AG04449 (cell line): ENCODE measurements at regions not wholly inside any gene's neighbourhood (a gene's known extent, or its start where the extent isn't known, plus 50 kb on each side); places are given as distances from the start of the nearest gene placed in this dataset.
A peak's percentile ranks its signal among the peaks of the same experiment; 100 is the strongest.

ENCODE experiments used
- CTCF ChIA-PET: fragments of 350-600 bp; formaldehyde crosslinking; extraction: SDS; loops from one replicate; lab custom pipeline; 2021; ENCODE audit warnings: antibody characterized with exemption; lab: Yijun Ruan, JAX
- POLR2A ChIA-PET: fragments of 400-600, 350-600 bp; formaldehyde crosslinking; extraction: SDS; loops from one replicate; lab custom pipeline; 2020; ENCODE audit warnings: antibody characterized with exemption, inconsistent platforms; lab: Yijun Ruan, JAX
- DNase-seq: peaks from one replicate; pipeline ENCODE4 v3.0.0-alpha.2; 2010; ENCODE audit warnings: low read depth, low spot score
- H3K4me3 ChIP-seq: 2 replicates; pipeline ENCODE4 v1.5.1; 2011; ENCODE audit warnings: low read depth, mild to moderate bottlenecking, control low read depth, low read length
- TF ChIP-seq, protein P1 (sequence below): IDR thresholded peaks from one replicate; pipeline ENCODE4 v1.5.1; 2011; ENCODE audit warnings: mild to moderate bottlenecking, moderate library complexity, low read length, control low read depth, inconsistent platforms; ENCODE audit not compliant: insufficient read depth; ENCODE audit errors: missing control alignments

- H3K4me3 ChIP-seq = no peak overlapping the region
- POLR2A ChIA-PET = interaction anchor here (1.0 kb wide), 1 partner anchor 48 kb away, joined by 3 read pairs; no protein-coding TSS in a partner anchor
- TF ChIP-seq, protein P1, sequence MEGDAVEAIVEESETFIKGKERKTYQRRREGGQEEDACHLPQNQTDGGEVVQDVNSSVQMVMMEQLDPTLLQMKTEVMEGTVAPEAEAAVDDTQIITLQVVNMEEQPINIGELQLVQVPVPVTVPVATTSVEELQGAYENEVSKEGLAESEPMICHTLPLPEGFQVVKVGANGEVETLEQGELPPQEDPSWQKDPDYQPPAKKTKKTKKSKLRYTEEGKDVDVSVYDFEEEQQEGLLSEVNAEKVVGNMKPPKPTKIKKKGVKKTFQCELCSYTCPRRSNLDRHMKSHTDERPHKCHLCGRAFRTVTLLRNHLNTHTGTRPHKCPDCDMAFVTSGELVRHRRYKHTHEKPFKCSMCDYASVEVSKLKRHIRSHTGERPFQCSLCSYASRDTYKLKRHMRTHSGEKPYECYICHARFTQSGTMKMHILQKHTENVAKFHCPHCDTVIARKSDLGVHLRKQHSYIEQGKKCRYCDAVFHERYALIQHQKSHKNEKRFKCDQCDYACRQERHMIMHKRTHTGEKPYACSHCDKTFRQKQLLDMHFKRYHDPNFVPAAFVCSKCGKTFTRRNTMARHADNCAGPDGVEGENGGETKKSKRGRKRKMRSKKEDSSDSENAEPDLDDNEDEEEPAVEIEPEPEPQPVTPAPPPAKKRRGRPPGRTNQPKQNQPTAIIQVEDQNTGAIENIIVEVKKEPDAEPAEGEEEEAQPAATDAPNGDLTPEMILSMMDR = no peak
- CTCF ChIA-PET = no interaction called here
- no peak for DNase-seq
Observed at GRCh38 chr1:29640428-29640785, 404.1 kb downstream of the PTPRU start.

DNA sequence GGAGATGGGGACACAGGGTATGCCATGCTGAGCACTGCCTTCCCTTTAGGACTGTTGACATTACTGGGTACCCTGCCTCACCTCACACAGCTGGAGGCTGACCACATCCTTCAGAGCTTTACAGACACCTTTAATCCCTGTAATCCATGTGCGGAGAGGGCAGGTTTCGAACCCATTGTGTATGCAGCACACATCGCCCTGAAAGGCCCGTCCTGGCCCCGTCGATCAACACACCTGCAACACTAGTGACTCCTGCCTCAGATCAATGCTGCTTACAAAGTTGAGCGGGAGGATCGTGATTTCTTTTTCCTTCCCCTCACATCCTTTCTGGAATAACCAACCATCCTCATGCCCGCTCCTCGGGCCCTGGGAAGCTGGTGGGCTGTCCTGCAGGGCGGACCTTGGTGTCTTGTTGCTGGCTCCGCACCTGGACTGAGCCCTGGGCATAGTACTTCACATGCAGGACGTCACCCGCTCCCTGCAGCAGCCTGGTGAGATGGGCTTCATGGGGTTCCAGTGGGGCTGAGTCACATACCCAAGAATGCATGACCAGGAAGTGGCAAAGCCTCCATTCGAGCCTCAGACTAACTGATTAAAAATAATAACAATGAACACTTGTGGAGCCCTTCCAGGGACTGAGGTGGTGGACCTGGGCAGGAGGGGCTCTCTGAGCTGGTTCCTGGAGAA is 403.6 kb downstream of the PTPRU start:
- TF ChIP-seq, protein P1 = no peak
- CTCF ChIA-PET = no interaction called here
- no peak overlapping the region for H3K4me3 ChIP-seq
- DNase-seq = peak; percentile 36
- POLR2A ChIA-PET = interaction anchor here (1.0 kb wide), 1 partner anchor 49 kb away, joined by 3 read pairs; no protein-coding TSS in a partner anchor

DNA sequence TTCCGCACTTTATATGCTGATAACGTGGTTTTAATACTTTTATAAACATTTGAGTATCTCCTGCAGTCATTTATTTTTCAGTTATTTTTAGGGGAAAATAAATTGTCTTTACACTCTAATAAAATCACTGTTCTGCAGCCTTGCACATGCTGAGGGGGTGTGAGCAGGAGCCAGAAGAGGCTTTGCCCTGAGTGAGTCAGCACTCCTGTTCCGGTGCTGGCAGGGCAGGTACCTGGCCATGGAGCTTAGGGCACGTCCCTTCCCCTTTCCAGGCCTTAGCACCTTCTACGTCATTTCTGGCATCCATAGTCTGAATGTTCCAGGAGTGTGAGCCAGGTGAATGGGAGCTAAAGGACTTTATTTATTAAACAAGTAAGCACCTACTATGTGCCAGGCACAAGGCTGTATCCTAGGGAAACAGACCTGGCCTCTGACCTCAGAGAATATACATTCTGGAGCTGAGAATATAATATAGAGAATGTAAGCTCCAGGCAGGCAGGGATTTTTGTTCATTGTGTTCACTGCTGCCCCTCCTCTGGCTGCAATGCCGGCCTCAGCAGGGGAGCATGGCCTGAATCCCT is 402.9 kb downstream of the PTPRU start:
- ChIA-PET CTCF (no interaction called here), POLR2A (no interaction called here)
- DNase-seq = no peak
- H3K4me3 ChIP-seq = no peak overlapping the region
- TF ChIP-seq, protein P1 = no peak

DNA sequence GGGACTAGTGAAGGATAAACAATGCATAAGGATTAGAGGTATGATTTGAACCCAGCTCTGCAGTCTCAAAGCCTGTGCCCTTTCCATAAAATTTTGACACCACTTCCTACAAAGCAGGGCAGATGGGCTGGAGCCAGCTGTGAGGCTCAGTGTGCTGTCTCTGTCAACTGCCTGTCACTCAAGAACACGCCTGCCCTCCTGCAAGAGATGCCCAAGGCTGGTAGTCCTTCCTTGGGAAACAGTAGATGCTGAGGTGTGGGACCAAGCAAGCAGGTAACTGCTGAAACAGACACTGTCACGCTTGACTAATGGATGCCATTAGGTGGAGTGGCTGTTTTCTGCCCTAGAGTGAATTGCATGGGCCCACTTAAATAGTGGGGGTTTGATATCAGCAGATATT is 402.0 kb downstream of the PTPRU start:
- no peak overlapping the region for H3K4me3 ChIP-seq
- DNase-seq = no peak
- TF ChIP-seq, protein P1 = no peak
- CTCF ChIA-PET = no interaction called here
- POLR2A ChIA-PET = no interaction called here

DNA sequence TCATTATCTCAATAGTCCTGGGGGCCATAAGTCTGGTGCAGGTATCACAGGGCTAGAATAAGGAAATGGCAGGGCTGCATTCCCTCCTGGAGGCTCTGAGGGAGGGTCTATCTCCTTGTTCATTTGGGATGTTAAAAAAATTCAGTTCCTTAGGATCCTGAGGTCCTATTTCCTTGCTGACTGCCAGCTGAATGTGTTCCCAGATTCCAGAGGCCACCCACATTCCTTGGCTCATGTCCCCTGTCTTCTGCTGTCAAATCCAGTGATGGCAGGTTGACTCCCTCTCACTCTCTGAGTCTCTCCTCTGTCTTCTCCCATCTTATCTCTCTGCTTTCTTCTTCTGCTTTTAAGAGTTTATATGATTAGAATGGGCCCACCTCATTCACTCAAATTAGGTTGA is 400.6 kb downstream of the PTPRU start:
- TF ChIP-seq, protein P1 = no peak
- ChIA-PET POLR2A (no interaction called here), CTCF (no interaction called here)
- no peak overlapping the region for H3K4me3 ChIP-seq
- no peak for DNase-seq

DNA sequence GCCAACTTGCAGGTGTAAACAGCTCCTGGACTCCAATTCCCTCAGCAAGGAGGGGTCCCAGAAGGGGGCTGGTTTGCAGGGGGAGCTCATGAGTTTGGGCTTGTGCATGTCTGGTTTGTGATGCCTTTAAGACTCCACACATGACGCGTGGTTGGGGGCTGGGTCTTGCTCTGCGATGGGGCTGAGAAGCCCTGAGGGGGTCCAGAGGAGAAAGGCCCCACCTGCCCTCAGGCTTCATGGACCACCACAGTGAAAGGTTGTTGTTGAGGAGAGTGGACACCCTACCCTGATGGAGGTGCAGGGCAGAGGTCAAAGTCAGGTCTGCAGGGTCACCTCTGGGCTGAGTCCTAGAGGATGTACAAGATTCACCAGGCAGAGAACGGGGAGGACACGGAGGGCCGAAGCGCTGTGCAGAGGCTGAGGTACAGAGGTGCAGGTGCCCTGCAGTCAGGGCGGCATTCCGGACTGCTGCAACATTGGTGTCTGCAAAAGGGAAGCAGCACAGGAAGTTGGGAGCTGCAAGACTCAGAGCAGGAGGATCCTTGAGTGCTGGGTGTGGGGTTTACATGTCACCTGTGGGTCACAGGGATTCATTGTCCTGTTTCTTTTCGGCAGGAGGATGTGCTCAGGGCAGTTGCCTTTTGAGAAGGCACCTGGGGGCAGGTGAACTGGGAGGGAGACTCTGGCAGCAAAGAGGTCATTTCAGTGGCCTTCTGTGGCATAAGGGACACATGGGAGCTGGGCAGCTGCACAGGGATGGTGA is 399.4 kb downstream of the PTPRU start:
- no peak for DNase-seq
- ChIA-PET POLR2A (no interaction called here), CTCF (no interaction called here)
- no peak overlapping the region for H3K4me3 ChIP-seq
- TF ChIP-seq, protein P1 = no peak
